ENCODE measurements at regions not wholly inside any gene's neighbourhood (a gene's known extent, or its start where the extent isn't known, plus 50 kb on each side); places are given as distances from the start of the nearest gene placed in this dataset.

DNA sequence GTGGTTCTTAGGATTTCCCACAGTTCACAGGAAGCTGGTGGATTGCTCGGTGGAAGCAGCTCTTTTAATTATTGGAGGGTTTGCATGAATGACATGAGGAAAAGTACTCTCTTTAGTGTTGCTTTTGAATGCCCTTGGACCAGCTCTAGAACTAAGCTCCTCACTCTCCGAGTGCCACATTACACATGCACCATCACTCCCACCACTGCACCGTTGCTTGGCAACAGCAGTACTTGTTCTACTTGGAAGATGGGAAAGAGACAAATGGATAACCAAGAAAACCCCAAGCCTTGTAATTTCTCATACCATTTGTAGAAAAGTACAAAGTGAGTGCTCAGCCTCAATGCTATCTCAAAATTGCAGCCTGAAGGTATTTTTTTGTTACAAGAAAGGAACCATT lies 620.2 kb upstream of the BOD1L1 start:
- Histone ChIP-seq H3K4me3 (no peak overlapping the region), H3K4me1 (no peaks in the 10 kb centered on the region), H3K27me3 (no peaks in the 10 kb centered on the region), H3K36me3 (no peaks in the 10 kb centered on the region), H3K9me3 (no peaks in the 10 kb centered on the region), H3K27ac (no peak overlapping the region)
- intact Hi-C loops (cut with DNase I; ENCODE audit: low total_unique reads) = no loop called here
- no peak for DNase-seq
- TF ChIP-seq, protein P1, sequence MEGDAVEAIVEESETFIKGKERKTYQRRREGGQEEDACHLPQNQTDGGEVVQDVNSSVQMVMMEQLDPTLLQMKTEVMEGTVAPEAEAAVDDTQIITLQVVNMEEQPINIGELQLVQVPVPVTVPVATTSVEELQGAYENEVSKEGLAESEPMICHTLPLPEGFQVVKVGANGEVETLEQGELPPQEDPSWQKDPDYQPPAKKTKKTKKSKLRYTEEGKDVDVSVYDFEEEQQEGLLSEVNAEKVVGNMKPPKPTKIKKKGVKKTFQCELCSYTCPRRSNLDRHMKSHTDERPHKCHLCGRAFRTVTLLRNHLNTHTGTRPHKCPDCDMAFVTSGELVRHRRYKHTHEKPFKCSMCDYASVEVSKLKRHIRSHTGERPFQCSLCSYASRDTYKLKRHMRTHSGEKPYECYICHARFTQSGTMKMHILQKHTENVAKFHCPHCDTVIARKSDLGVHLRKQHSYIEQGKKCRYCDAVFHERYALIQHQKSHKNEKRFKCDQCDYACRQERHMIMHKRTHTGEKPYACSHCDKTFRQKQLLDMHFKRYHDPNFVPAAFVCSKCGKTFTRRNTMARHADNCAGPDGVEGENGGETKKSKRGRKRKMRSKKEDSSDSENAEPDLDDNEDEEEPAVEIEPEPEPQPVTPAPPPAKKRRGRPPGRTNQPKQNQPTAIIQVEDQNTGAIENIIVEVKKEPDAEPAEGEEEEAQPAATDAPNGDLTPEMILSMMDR (IDR thresholded peaks at IDR 0.05) = no peak

DNA sequence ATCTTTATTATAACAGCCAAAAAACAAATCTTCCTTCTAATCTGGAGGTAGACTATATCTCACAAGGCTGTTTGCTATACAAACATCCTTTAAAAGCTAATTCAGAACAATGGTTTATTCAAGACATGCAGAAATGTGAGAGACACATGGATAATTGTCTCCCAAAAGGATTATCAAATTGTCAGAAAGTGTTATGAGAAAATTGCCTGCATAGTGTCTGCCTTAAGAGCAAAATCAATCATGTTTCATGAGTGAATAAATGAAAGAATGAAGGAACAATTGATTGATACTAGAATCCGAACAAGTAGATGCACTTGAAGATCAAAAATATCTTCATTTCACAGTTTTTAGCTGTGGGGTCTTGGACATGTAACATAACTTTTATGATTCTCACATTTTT lies 621.7 kb upstream of the BOD1L1 start:
- no peak for DNase-seq
- TF ChIP-seq, protein P1 (IDR thresholded peaks at IDR 0.05) = no peak
- H3K27me3 ChIP-seq = no peaks in the 10 kb centered on the region
- H3K9me3 ChIP-seq = no peaks in the 10 kb centered on the region
- no peaks in the 10 kb centered on the region for H3K36me3 ChIP-seq
- intact Hi-C loops (cut with DNase I; ENCODE audit: low total_unique reads) = no loop called here
- no peaks in the 10 kb centered on the region for H3K4me1 ChIP-seq
- no peak overlapping the region for H3K4me3 ChIP-seq
- no peak overlapping the region for H3K27ac ChIP-seq

DNA sequence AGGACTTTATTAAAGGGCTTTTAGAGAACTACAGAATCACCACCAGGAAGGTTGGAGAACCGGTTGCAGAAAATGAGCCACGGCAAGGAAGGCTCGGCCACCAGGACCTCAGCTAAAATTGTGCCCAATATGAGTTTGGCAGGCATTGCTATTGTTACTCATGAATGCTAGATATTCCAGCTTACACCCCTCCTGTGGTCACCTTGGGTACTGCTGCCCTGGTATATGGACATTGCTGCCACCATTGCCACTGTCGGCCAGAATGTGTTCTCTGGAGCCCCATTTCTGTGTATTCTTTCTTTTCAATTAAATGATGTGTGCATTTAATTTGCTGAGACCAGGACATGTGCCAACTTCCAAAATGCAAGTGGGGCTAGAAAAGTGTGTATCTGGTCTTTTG lies 626.7 kb upstream of the BOD1L1 start:
- TF ChIP-seq, protein P1 (IDR thresholded peaks at IDR 0.05) = peak; percentile 44 to 57
- intact Hi-C loops (cut with DNase I; ENCODE audit: low total_unique reads) = no loop called here
- Histone ChIP-seq H3K27ac (no peak overlapping the region), H3K27me3 (no peaks in the 10 kb centered on the region), H3K4me1 (no peaks in the 10 kb centered on the region), H3K36me3 (no peaks in the 10 kb centered on the region), H3K9me3 (no peaks in the 10 kb centered on the region), H3K4me3 (no peak overlapping the region)
- DNase-seq = peak; percentile 31 to 65

DNA sequence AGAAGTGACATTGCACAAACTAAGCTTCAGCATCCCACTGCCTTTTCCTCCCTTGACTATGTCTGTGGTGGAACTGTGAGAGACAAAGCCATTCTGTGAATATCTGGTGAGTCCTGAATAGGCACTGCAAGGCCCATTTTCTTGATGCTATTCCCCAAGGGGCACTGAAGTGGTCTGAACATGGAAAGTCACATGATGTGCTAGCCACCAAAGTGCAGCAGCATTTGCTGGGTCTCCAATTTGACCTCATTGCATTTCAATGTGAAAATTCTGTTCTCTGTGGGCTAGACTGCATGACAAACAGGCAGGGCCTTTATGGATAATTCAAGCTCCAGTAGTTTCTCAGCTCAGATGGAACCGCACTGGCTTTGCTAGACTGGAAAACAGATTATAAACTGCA lies 627.4 kb upstream of the BOD1L1 start:
- H3K4me3 ChIP-seq = no peak overlapping the region
- intact Hi-C loops (cut with DNase I; ENCODE audit: low total_unique reads) = no loop called here
- no peaks in the 10 kb centered on the region for H3K36me3 ChIP-seq
- no peaks in the 10 kb centered on the region for H3K9me3 ChIP-seq
- H3K27me3 ChIP-seq = no peaks in the 10 kb centered on the region
- no peaks in the 10 kb centered on the region for H3K4me1 ChIP-seq
- H3K27ac ChIP-seq = no peak overlapping the region
- TF ChIP-seq, protein P1 (IDR thresholded peaks at IDR 0.05) = no peak
- no peak for DNase-seq

- Histone ChIP-seq H3K27ac (no peak overlapping the region), H3K36me3 (no peaks in the 10 kb centered on the region), H3K4me1 (no peaks in the 10 kb centered on the region), H3K27me3 (no peaks in the 10 kb centered on the region), H3K9me3 (no peaks in the 10 kb centered on the region), H3K4me3 (no peak overlapping the region)
- DNase-seq = no peak
- intact Hi-C loops (cut with DNase I; ENCODE audit: low total_unique reads) = no loop called here
- TF ChIP-seq, protein P1 (IDR thresholded peaks at IDR 0.05) = no peak
Observed at GRCh38 chr4:14257903-14258302, 630.4 kb upstream of the BOD1L1 start.

GRCh38 chr4:14259936-14260335 lies 632.4 kb upstream of the BOD1L1 start:
- intact Hi-C loops (cut with DNase I; ENCODE audit: low total_unique reads) = no loop called here
- Histone ChIP-seq H3K27me3 (no peaks in the 10 kb centered on the region), H3K27ac (no peak overlapping the region), H3K4me3 (no peak overlapping the region), H3K9me3 (no peaks in the 10 kb centered on the region), H3K4me1 (no peaks in the 10 kb centered on the region), H3K36me3 (no peaks in the 10 kb centered on the region)
- TF ChIP-seq, protein P1 (IDR thresholded peaks at IDR 0.05) = no peak
- no peak for DNase-seq

All from tibial artery (tissue), 4 donors.